SU-DHL-6 (cell line): ENCODE measurements at regions not wholly inside any gene's neighbourhood (a gene's known extent, or its start where the extent isn't known, plus 50 kb on each side); places are given as distances from the start of the nearest gene placed in this dataset.

Source experiments
- CTCF ChIP-seq: fragments of 200-600 bp; sonication (generic); IDR thresholded peaks from one replicate; pipeline ENCODE4 v1.5.1; 2017; ENCODE audit warnings: antibody characterized with exemption, mild to moderate bottlenecking, low read length, moderate library complexity; ENCODE audit not compliant: insufficient read depth, poor library complexity, severe bottlenecking
- EZH2phosphoT487 ChIP-seq: fragments of 200-600 bp; sonication (generic), shearing (Covaris generic); conservative IDR thresholded peaks from 2 replicates; pipeline ENCODE4 v1.6.1; 2018; ENCODE audit warnings: mild to moderate bottlenecking, antibody characterized with exemption, low read length, moderate library complexity, mixed read lengths

DNA sequence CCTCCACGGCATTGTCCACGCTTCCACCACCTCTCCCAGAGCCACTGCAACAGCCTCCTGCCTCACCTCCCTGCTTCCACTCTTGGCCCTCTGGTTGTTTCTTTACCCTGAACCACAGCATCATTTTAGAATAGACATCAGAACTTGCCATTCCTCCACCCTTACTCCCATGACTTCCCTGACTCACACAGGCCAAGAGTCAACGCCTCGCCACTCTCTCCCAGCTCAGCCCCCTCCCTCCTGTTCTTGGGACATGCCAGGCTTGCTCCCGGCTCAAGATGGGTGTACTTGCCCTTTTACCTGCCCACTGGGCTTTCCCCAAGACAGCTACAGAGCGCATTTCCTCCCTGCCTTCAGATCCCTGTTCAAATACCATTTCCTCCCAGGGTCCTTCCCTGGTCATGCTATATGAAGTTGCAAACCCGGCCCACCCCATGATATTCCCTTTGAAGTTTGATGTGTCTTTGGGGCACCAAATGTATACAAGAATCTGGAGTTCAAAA, 429.1 kb downstream of the RPS24 start:
- no peak for TF ChIP-seq CTCF
- TF ChIP-seq EZH2phosphoT487 = no peak
